ENCODE measurements at regions not wholly inside any gene's neighbourhood (a gene's known extent, or its start where the extent isn't known, plus 50 kb on each side); places are given as distances from the start of the nearest gene placed in this dataset.

- TF ChIP-seq CTCF (IDR thresholded peaks at IDR 0.05; ENCODE audit: poor library complexity) (no peak), EZH2 (IDR thresholded peaks at IDR 0.05; ENCODE audit: borderline replicate concordance) (no peak)
These were observed 547.1 kb downstream of the CCDC171 start for GRCh38 chr9:16099732-16100536.
